Activated CD8-positive, alpha-beta T cell treated with anti-CD3 and anti-CD28 coated beads, Interleukin-2, amount 10 ng/mL, durations not matched to agents 7 days and 5 days (primary cell): ENCODE measurements at regions not wholly inside any gene's neighbourhood (a gene's known extent, or its start where the extent isn't known, plus 50 kb on each side); places are given as distances from the start of the nearest gene placed in this dataset.

Source experiments
- ATAC-seq: fragments of 150-1000 bp; cut with Tn5 transposase; one replicate; pipeline ENCODE4 v1.10.0; 2021; ENCODE audit warnings: moderate library complexity
- CTCF ChIA-PET: fragments of 350-600 bp; sonication (Branson Sonifier 250); formaldehyde crosslinking; loops from one replicate; lab custom pipeline; 2021; ENCODE audit warnings: antibody characterized with exemption; lab: Charles Lee
- POLR2A ChIA-PET: fragments of 350-600 bp; sonication (Branson Sonifier 250); formaldehyde crosslinking; loops from one replicate; lab custom pipeline; 2021; ENCODE audit warnings: antibody characterized with exemption; lab: Charles Lee
- DNase-seq: peaks from one replicate; pipeline ENCODE4 v3.0.0-alpha.2; 2020
- H3K27ac Mint-ChIP-seq: one replicate; pipeline ENCODE4 v1.8.0; 2021; ENCODE audit warnings: mild to moderate bottlenecking, mixed read lengths
- H3K27me3 Mint-ChIP-seq: one replicate; pipeline ENCODE4 v1.8.0; 2021; ENCODE audit warnings: low read depth, mixed read lengths
- H3K36me3 Mint-ChIP-seq: one replicate; pipeline ENCODE4 v1.8.0; 2021; ENCODE audit warnings: low read depth, mixed read lengths
- H3K4me1 Mint-ChIP-seq: one replicate; pipeline ENCODE4 v1.8.0; 2021; ENCODE audit warnings: low read depth, mixed read lengths
- H3K4me3 Mint-ChIP-seq: one replicate; pipeline ENCODE4 v1.8.0; 2021; ENCODE audit warnings: mild to moderate bottlenecking, mixed read lengths
- H3K9me3 Mint-ChIP-seq: one replicate; pipeline ENCODE4 v1.8.0; 2022; ENCODE audit warnings: mixed read lengths; ENCODE audit not compliant: insufficient read depth

GRCh38 chr17:70259400-70259799, 90.1 kb downstream of the KCNJ2 start:
- H3K4me3 Mint-ChIP-seq: no peak overlapping the region
- DNase-seq (no peak), ATAC-seq (no peak)
- H3K27me3 Mint-ChIP-seq: no peaks in the 10 kb centered on the region
- POLR2A ChIA-PET: no interaction called here
- no peaks in the 10 kb centered on the region for H3K4me1 Mint-ChIP-seq
- CTCF ChIA-PET: no interaction called here
- H3K36me3 Mint-ChIP-seq: no peaks in the 10 kb centered on the region
- no peaks in the 10 kb centered on the region for H3K9me3 Mint-ChIP-seq
- H3K27ac Mint-ChIP-seq: no peak overlapping the region

GRCh38 chr17:70261170-70261569, 91.8 kb downstream of the KCNJ2 start:
- ChIA-PET POLR2A (no interaction called here), CTCF (no interaction called here)
- no peak overlapping the region for H3K27ac Mint-ChIP-seq
- H3K9me3 Mint-ChIP-seq: no peaks in the 10 kb centered on the region
- H3K27me3 Mint-ChIP-seq: no peaks in the 10 kb centered on the region
- no peak for DNase-seq
- no peak for ATAC-seq
- no peaks in the 10 kb centered on the region for H3K36me3 Mint-ChIP-seq
- no peak overlapping the region for H3K4me3 Mint-ChIP-seq
- H3K4me1 Mint-ChIP-seq: no peaks in the 10 kb centered on the region

GRCh38 chr17:70265471-70265870, 96.1 kb downstream of the KCNJ2 start:
- Mint-ChIP-seq H3K27ac (no peak overlapping the region), H3K27me3 (no peaks in the 10 kb centered on the region), H3K4me1 (no peaks in the 10 kb centered on the region), H3K36me3 (no peaks in the 10 kb centered on the region), H3K9me3 (peaks cover 2% of the 10 kb centered on the region), H3K4me3 (no peak overlapping the region)
- DNase-seq (no peak), ATAC-seq (no peak)
- ChIA-PET POLR2A (no interaction called here), CTCF (no interaction called here)

- POLR2A ChIA-PET: no interaction called here
These were observed 97.1 kb downstream of the KCNJ2 start for GRCh38 chr17:70266394-70266793.

GRCh38 chr17:70268383-70268782, 99.1 kb downstream of the KCNJ2 start:
- Mint-ChIP-seq H3K36me3 (no peaks in the 10 kb centered on the region), H3K4me3 (no peak overlapping the region), H3K9me3 (peaks cover 7% of the 10 kb centered on the region), H3K27me3 (no peaks in the 10 kb centered on the region), H3K27ac (no peak overlapping the region), H3K4me1 (no peaks in the 10 kb centered on the region)
- ChIA-PET CTCF (no interaction called here), POLR2A (no interaction called here)
- ATAC-seq (no peak), DNase-seq (no peak)

More at GRCh38 chr17:70266394-70266793, 97.1 kb downstream of the KCNJ2 start:
- H3K36me3 Mint-ChIP-seq: no peaks in the 10 kb centered on the region
- no peaks in the 10 kb centered on the region for H3K27me3 Mint-ChIP-seq
- DNase-seq (no peak), ATAC-seq (no peak)
- peaks cover 7% of the 10 kb centered on the region for H3K9me3 Mint-ChIP-seq
- no peaks in the 10 kb centered on the region for H3K4me1 Mint-ChIP-seq
- H3K27ac Mint-ChIP-seq: no peak overlapping the region
- no peak overlapping the region for H3K4me3 Mint-ChIP-seq
- CTCF ChIA-PET: no interaction called here

- no peak overlapping the region for H3K27ac Mint-ChIP-seq
- DNase-seq (no peak), ATAC-seq (no peak)
- no peak overlapping the region for H3K4me3 Mint-ChIP-seq
- peaks cover 7% of the 10 kb centered on the region for H3K9me3 Mint-ChIP-seq
- POLR2A ChIA-PET: no interaction called here
- H3K4me1 Mint-ChIP-seq: no peaks in the 10 kb centered on the region
- no peaks in the 10 kb centered on the region for H3K36me3 Mint-ChIP-seq
- CTCF ChIA-PET: no interaction called here
- H3K27me3 Mint-ChIP-seq: no peaks in the 10 kb centered on the region
These were observed 101.2 kb downstream of the KCNJ2 start for GRCh38 chr17:70270554-70270953.

- Mint-ChIP-seq H3K4me1 (no peaks in the 10 kb centered on the region), H3K9me3 (peaks cover 7% of the 10 kb centered on the region)
- ATAC-seq: no peak
These were observed 101.9 kb downstream of the KCNJ2 start for GRCh38 chr17:70271200-70271599.

GRCh38 chr17:70271672-70272071, 102.3 kb downstream of the KCNJ2 start:
- DNase-seq (no peak), ATAC-seq (no peak)
- Mint-ChIP-seq H3K4me3 (no peak overlapping the region), H3K27me3 (no peaks in the 10 kb centered on the region), H3K9me3 (peaks cover 7% of the 10 kb centered on the region), H3K27ac (no peak overlapping the region), H3K4me1 (no peaks in the 10 kb centered on the region), H3K36me3 (no peaks in the 10 kb centered on the region)
- POLR2A ChIA-PET: no interaction called here
- CTCF ChIA-PET: no interaction called here

More at GRCh38 chr17:70271200-70271599, 101.9 kb downstream of the KCNJ2 start:
- POLR2A ChIA-PET: no interaction called here
- Mint-ChIP-seq H3K27me3 (no peaks in the 10 kb centered on the region), H3K27ac (no peak overlapping the region), H3K4me3 (no peak overlapping the region), H3K36me3 (no peaks in the 10 kb centered on the region)
- no peak for DNase-seq
- CTCF ChIA-PET: no interaction called here

GRCh38 chr17:70274255-70274654, 104.9 kb downstream of the KCNJ2 start:
- Mint-ChIP-seq H3K27ac (no peak overlapping the region), H3K4me3 (no peak overlapping the region), H3K4me1 (no peaks in the 10 kb centered on the region), H3K9me3 (peaks cover 7% of the 10 kb centered on the region), H3K36me3 (no peaks in the 10 kb centered on the region), H3K27me3 (no peaks in the 10 kb centered on the region)
- ChIA-PET POLR2A (no interaction called here), CTCF (no interaction called here)
- ATAC-seq (no peak), DNase-seq (no peak)

- H3K9me3 Mint-ChIP-seq: no peaks in the 10 kb centered on the region
- POLR2A ChIA-PET: no interaction called here
- H3K27ac Mint-ChIP-seq: no peak overlapping the region
- H3K36me3 Mint-ChIP-seq: no peaks in the 10 kb centered on the region
- CTCF ChIA-PET: no interaction called here
- H3K27me3 Mint-ChIP-seq: no peaks in the 10 kb centered on the region
- ATAC-seq (no peak), DNase-seq (no peak)
- no peak overlapping the region for H3K4me3 Mint-ChIP-seq
- H3K4me1 Mint-ChIP-seq: no peaks in the 10 kb centered on the region
These were observed 107.6 kb downstream of the KCNJ2 start for GRCh38 chr17:70276906-70277305.

GRCh38 chr17:70278844-70279462, 109.6 kb downstream of the KCNJ2 start:
- H3K27me3 Mint-ChIP-seq: no peaks in the 10 kb centered on the region
- ChIA-PET POLR2A (interaction anchor here (0.6 kb wide), 1 partner anchor 39 kb away, joined by 3 read pairs; no protein-coding TSS in a partner anchor), CTCF (no interaction called here)
- no peaks in the 10 kb centered on the region for H3K36me3 Mint-ChIP-seq
- H3K4me1 Mint-ChIP-seq: no peaks in the 10 kb centered on the region
- no peaks in the 10 kb centered on the region for H3K9me3 Mint-ChIP-seq
- H3K4me3 Mint-ChIP-seq: no peak overlapping the region
- H3K27ac Mint-ChIP-seq: no peak overlapping the region
- no peak for ATAC-seq
- DNase-seq: no peak

- no peaks in the 10 kb centered on the region for H3K9me3 Mint-ChIP-seq
- no peak overlapping the region for H3K27ac Mint-ChIP-seq
- no peak for DNase-seq
- ChIA-PET CTCF (no interaction called here), POLR2A (no interaction called here)
- H3K4me1 Mint-ChIP-seq: no peaks in the 10 kb centered on the region
- no peak overlapping the region for H3K4me3 Mint-ChIP-seq
- no peaks in the 10 kb centered on the region for H3K27me3 Mint-ChIP-seq
- H3K36me3 Mint-ChIP-seq: no peaks in the 10 kb centered on the region
- ATAC-seq: no peak
These were observed 117.1 kb downstream of the KCNJ2 start for GRCh38 chr17:70286391-70286790.
